K562 (cell line): ENCODE measurements at regions not wholly inside any gene's neighbourhood (a gene's known extent, or its start where the extent isn't known, plus 50 kb on each side); places are given as distances from the start of the nearest gene placed in this dataset.

Experiments
- ADNP ChIP-seq: fragments of 200-800 bp; sonication (Bioruptor generic); IDR thresholded peaks from 2 replicates; pipeline ENCODE4 v1.6.1; 2016; ENCODE audit warnings: missing genetic modification characterization, missing compliant biosample characterization
- BRD9 ChIP-seq: fragments of 450-650 bp; IDR thresholded peaks from 2 replicates; pipeline ENCODE4 v1.6.1; 2018; ENCODE audit warnings: low read depth; ENCODE audit not compliant: partially characterized antibody
- ELF4 ChIP-seq: fragments of 450-650 bp; formaldehyde crosslinking; IDR thresholded peaks from 2 replicates; pipeline ENCODE4 v1.4.0; 2022; ENCODE audit warnings: missing genetic modification characterization
- HCFC1 ChIP-seq: IDR thresholded peaks from 2 replicates; pipeline ENCODE4 v1.6.1; 2012; ENCODE audit warnings: low read depth, low read length, improper control_type of control experiment
- IRF2 ChIP-seq: sonication (generic); formaldehyde crosslinking; IDR thresholded peaks from 2 replicates; pipeline ENCODE4 v1.8.1; 2022; ENCODE audit warnings: mild to moderate bottlenecking, missing genetic modification reagents
- KLF6 ChIP-seq: fragments of 250-450 bp; sonication (Bioruptor Pico); IDR thresholded peaks from 2 replicates; pipeline ENCODE4 v1.4.0; 2020; ENCODE audit warnings: mild to moderate bottlenecking, moderate library complexity, borderline replicate concordance
- MXI1 ChIP-seq: IDR thresholded peaks from 2 replicates; pipeline ENCODE4 v1.6.1; 2011; ENCODE audit warnings: low read depth, mild to moderate bottlenecking, improper control_type of control experiment, low read length
- NCOA1 ChIP-seq: fragments of 450-650 bp; IDR thresholded peaks from 2 replicates; pipeline ENCODE4 v1.6.1; 2016; ENCODE audit warnings: low read depth
- SRF ChIP-seq, 2 experiments: fragments of 250-450, 450-650 bp in 1 of 2; sonication (Bioruptor Pico) in 1 of 2; sonication (generic) in 1 of 2; formaldehyde crosslinking; IDR thresholded peaks; 2 replicates each; pipeline versions ENCODE4 v1.5.0 to v1.5.1; 2020 to 2022; ENCODE audit warnings: mild to moderate bottlenecking in 1 of 2, missing genetic modification reagents in 1 of 2
- TCF3 ChIP-seq: sonication (generic); formaldehyde crosslinking; IDR thresholded peaks from 2 replicates; pipeline ENCODE4 v1.4.0; 2020; ENCODE audit warnings: mild to moderate bottlenecking, missing genetic modification reagents
- ZNF133 ChIP-seq: fragments of 250-450 bp; sonication (Bioruptor Pico); IDR thresholded peaks from 2 replicates; pipeline ENCODE4 v1.4.0; 2020; ENCODE audit warnings: mild to moderate bottlenecking
- TF ChIP-seq, protein P1 (sequence below), 3 experiments: IDR thresholded peaks in 2 of 3; conservative IDR thresholded peaks in 1 of 3; 2 replicates each; pipeline ENCODE4 v1.5.1; 2011 to 2012; ENCODE audit warnings: low read length in 3 of 3, mild to moderate bottlenecking in 3 of 3, control low read depth in 2 of 3, improper control_type of control experiment in 1 of 3, inconsistent platforms in 1 of 3, low read depth in 1 of 3, mixed read lengths in 1 of 3, moderate library complexity in 1 of 3; ENCODE audit not compliant: insufficient read depth in 2 of 3
- TF ChIP-seq, protein P2 (sequence below), 2 experiments: fragments of 450-650 bp in 1 of 2; sonication (generic) in 1 of 2; formaldehyde crosslinking in 1 of 2; IDR thresholded peaks in 1 of 2; conservative IDR thresholded peaks in 1 of 2; 2 replicates each; pipeline versions ENCODE4 v1.6.1 to v1.8.1; 2016 to 2023; ENCODE audit warnings: mild to moderate bottlenecking in 2 of 2, moderate library complexity in 2 of 2, inconsistent platforms in 1 of 2, missing genetic modification reagents in 1 of 2

DNA sequence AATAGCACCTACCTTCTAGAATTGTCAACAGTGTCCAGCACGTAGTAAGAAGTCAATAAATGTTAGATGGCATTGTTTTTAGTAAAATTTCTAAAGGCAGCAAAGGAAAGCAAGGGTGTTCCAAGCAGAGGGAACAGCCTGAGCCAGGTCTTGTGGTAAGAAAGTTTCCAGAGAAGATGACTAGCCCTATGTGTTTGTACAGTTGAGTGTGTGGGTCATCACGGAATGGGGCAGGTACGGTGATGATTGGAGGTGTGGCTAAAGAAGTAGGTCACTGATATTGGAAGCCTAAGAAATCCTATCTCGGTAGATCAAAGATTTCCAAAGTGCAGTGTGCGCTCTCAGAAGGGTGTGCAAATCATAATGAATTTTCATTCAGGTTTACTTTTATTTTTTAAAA is 94.2 kb upstream of the BCL6 start:
- TF ChIP-seq, protein P1, sequence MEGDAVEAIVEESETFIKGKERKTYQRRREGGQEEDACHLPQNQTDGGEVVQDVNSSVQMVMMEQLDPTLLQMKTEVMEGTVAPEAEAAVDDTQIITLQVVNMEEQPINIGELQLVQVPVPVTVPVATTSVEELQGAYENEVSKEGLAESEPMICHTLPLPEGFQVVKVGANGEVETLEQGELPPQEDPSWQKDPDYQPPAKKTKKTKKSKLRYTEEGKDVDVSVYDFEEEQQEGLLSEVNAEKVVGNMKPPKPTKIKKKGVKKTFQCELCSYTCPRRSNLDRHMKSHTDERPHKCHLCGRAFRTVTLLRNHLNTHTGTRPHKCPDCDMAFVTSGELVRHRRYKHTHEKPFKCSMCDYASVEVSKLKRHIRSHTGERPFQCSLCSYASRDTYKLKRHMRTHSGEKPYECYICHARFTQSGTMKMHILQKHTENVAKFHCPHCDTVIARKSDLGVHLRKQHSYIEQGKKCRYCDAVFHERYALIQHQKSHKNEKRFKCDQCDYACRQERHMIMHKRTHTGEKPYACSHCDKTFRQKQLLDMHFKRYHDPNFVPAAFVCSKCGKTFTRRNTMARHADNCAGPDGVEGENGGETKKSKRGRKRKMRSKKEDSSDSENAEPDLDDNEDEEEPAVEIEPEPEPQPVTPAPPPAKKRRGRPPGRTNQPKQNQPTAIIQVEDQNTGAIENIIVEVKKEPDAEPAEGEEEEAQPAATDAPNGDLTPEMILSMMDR (IDR thresholded peaks at IDR 0.05 in 2 of 3, conservative IDR thresholded peaks at IDR 0.05 in 1 of 3; ENCODE audit: insufficient read depth in 2 of 3, low read depth in 1 of 3, low read length in 3 of 3) = no peak
- TF ChIP-seq NCOA1 (no peak), TCF3 (CRISPR knock-in tag) (no peak), MXI1 (no peak), ELF4 (CRISPR knock-in tag) (no peak), SRF (CRISPR knock-in tag; IDR thresholded peaks at IDR 0.05) (no peak), IRF2 (CRISPR knock-in tag) (no peak), HCFC1 (no peak), KLF6 (CRISPR knock-in tag) (no peak), ADNP (tag) (no peak), BRD9 (no peak), ZNF133 (CRISPR knock-in tag) (no peak)
- TF ChIP-seq, protein P2, sequence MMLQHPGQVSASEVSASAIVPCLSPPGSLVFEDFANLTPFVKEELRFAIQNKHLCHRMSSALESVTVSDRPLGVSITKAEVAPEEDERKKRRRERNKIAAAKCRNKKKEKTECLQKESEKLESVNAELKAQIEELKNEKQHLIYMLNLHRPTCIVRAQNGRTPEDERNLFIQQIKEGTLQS (IDR thresholded peaks at IDR 0.05) = no peak
- TF ChIP-seq, protein P2 (CRISPR knock-in tag; conservative IDR thresholded peaks at IDR 0.05) = no peak
